PC-9 (cell line): ENCODE measurements at regions not wholly inside any gene's neighbourhood (a gene's known extent, or its start where the extent isn't known, plus 50 kb on each side); places are given as distances from the start of the nearest gene placed in this dataset.

Experiments used
- BruUV-seq: library from RNA; stranded (reverse); fragments of 400-500 nt; replicated peaks from 2 replicates; lab custom pipeline; 2021; lab: Mats Ljungman, UMichigan
- CTCF ChIA-PET: fragments of 300-600 bp; sonication (Branson Sonifier 250); formaldehyde crosslinking; loops from one replicate; lab custom pipeline; 2022; ENCODE audit warnings: antibody characterized with exemption; lab: Charles Lee
- POLR2A ChIA-PET: fragments of 300-600 bp; sonication (Branson Sonifier 250); formaldehyde crosslinking; loops from one replicate; lab custom pipeline; 2022; ENCODE audit warnings: antibody characterized with exemption; ENCODE audit not compliant: unreplicated experiment; lab: Charles Lee
- DNase-seq, 2 experiments: peaks; one replicate each; pipeline versions ENCODE4 v3.0.0 to v3.0.0-alpha.2; 2015 to 2022; ENCODE audit warnings: mixed read lengths in 1 of 2
- H2AFZ ChIP-seq: fragments of 200-600 bp; sonication (generic); 2 replicates; pipeline ENCODE4 v1.8.1; 2017; ENCODE audit warnings: antibody characterized with exemption
- H3F3A ChIP-seq: fragments of 200-600 bp; sonication (generic); 2 replicates; pipeline ENCODE4 v1.8.1; 2017; ENCODE audit warnings: antibody characterized with exemption, mild to moderate bottlenecking, low read depth; ENCODE audit not compliant: insufficient read depth
- H3K27ac ChIP-seq: fragments of 200-600 bp; sonication (generic); 2 replicates; pipeline ENCODE4 v1.6.1; 2016; ENCODE audit warnings: mixed run types
- H3K27me3 ChIP-seq: fragments of 200-600 bp; sonication (generic); 2 replicates; pipeline ENCODE4 v1.6.1; 2016; ENCODE audit warnings: low read depth, mixed run types; ENCODE audit not compliant: insufficient read depth
- H3K36me3 ChIP-seq: fragments of 200-600 bp; sonication (generic); 2 replicates; pipeline ENCODE4 v1.6.1; 2016; ENCODE audit warnings: low read depth, mixed run types
- H3K4me1 ChIP-seq: fragments of 200-600 bp; sonication (generic); replicated peaks from 2 replicates; pipeline ENCODE4 v1.6.1; 2016; ENCODE audit warnings: mixed run types; ENCODE audit not compliant: insufficient read depth
- H3K4me2 ChIP-seq: fragments of 200-600 bp; sonication (generic); 2 replicates; pipeline ENCODE4 v1.6.1; 2017; ENCODE audit warnings: mixed run types
- H3K4me3 ChIP-seq: fragments of 200-600 bp; sonication (generic); 2 replicates; pipeline ENCODE4 v1.6.1; 2016; ENCODE audit warnings: mixed run types
- H3K79me2 ChIP-seq: fragments of 200-600 bp; sonication (generic); 2 replicates; pipeline ENCODE4 v1.6.1; 2017; ENCODE audit warnings: low read depth, mixed run types
- H3K9me2 ChIP-seq: fragments of 200-600 bp; sonication (generic); 2 replicates; pipeline ENCODE4 v1.8.1; 2017; ENCODE audit warnings: mild to moderate bottlenecking; ENCODE audit not compliant: insufficient read depth
- H3K9me3 ChIP-seq: fragments of 200-600 bp; sonication (generic); 2 replicates; pipeline ENCODE4 v1.8.1; 2016; ENCODE audit warnings: low read depth; ENCODE audit not compliant: insufficient read depth
- H4K20me1 ChIP-seq: fragments of 200-600 bp; sonication (generic); 2 replicates; pipeline ENCODE4 v1.8.1; 2017; ENCODE audit not compliant: insufficient read depth
- EZH2 ChIP-seq: fragments of 200-600 bp; sonication (generic); IDR thresholded peaks from 2 replicates; pipeline ENCODE4 v1.8.0; 2017; ENCODE audit warnings: antibody characterized with exemption, low read depth
- intact Hi-C: fragments of 100-400 bp; cut with micrococcal nuclease; formaldehyde crosslinking; loops from one replicate; pipeline ENCODE4 v1.10.0; 2022; ENCODE audit not compliant: unreplicated experiment
- TF ChIP-seq, protein P1 (sequence below): fragments of 200-600 bp; sonication (generic); conservative IDR thresholded peaks from 2 replicates; pipeline ENCODE4 v1.6.1; 2017; ENCODE audit warnings: mixed run types, antibody characterized with exemption, mild to moderate bottlenecking, moderate library complexity

DNA sequence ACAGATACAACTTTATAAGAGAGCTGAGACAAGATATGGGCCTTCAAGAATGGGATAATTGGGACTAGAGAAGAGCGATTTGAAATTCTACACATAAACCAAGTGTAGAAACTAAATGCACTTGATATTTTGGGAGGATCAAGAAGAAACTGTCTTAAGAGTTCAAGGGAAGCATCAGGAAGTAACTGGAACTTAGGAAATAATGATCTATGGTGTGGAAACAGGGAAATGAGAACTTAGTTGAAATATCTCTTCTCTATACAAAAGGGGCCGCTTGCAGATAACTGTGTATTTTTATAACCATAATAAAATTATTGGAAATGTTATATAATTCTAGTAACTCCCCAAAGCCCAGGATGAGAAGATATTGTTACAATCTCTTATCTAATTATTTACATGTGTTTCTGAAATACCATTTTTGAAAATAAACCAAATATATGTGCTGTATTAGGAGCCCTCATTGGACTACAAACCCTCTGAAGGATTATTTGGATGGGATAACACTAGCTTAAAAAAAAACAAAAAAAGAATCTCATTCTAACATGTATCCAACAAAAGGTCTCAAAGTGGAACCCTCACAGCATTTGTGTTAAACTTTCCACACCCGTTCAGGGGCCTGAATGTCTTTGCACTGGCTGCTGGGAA, 84.7 kb upstream of the FLRT2 start:
- no peaks in the 10 kb centered on the region for H3K36me3 ChIP-seq
- H3K4me2 ChIP-seq: no peak overlapping the region
- DNase-seq: no peak
- H3K4me1 ChIP-seq: no peaks in the 10 kb centered on the region
- no peak overlapping the region for H3K27ac ChIP-seq
- H2AFZ ChIP-seq: no peak overlapping the region
- H3K4me3 ChIP-seq: no peak overlapping the region
- intact Hi-C loops: no loop called here
- TF ChIP-seq, protein P1, sequence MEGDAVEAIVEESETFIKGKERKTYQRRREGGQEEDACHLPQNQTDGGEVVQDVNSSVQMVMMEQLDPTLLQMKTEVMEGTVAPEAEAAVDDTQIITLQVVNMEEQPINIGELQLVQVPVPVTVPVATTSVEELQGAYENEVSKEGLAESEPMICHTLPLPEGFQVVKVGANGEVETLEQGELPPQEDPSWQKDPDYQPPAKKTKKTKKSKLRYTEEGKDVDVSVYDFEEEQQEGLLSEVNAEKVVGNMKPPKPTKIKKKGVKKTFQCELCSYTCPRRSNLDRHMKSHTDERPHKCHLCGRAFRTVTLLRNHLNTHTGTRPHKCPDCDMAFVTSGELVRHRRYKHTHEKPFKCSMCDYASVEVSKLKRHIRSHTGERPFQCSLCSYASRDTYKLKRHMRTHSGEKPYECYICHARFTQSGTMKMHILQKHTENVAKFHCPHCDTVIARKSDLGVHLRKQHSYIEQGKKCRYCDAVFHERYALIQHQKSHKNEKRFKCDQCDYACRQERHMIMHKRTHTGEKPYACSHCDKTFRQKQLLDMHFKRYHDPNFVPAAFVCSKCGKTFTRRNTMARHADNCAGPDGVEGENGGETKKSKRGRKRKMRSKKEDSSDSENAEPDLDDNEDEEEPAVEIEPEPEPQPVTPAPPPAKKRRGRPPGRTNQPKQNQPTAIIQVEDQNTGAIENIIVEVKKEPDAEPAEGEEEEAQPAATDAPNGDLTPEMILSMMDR: no peak
- no peak for TF ChIP-seq EZH2
- BruUV-seq: no TSS peak
- H4K20me1 ChIP-seq: no peaks in the 10 kb centered on the region
- ChIA-PET CTCF (no interaction called here), POLR2A (no interaction called here)
- no peaks in the 10 kb centered on the region for H3K27me3 ChIP-seq
- H3K9me2 ChIP-seq: no peaks in the 10 kb centered on the region
- no peaks in the 10 kb centered on the region for H3K9me3 ChIP-seq
- no peaks in the 10 kb centered on the region for H3F3A ChIP-seq
- H3K79me2 ChIP-seq: no peaks in the 10 kb centered on the region

DNA sequence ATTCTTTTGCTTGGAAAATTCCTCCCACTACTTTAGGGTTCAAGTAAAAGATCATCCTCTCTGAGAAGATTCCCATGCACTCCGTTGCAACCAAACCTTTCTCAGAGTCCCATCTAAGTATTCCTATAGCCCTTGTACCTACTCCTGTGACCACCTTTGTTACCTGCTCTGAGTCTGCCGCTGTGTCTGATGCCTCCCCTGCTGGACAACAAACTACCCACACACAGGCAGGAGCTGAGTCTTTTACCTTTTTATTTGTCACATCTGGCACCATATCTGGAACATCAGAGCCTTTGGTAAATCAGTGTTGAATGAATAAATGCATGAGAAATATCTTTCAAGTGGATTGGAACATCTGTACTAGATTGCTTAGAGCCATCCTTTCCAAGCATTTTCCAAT, 82.1 kb upstream of the FLRT2 start:
- H3K9me2 ChIP-seq: no peaks in the 10 kb centered on the region
- no peak for DNase-seq
- no TSS peak for BruUV-seq
- no peaks in the 10 kb centered on the region for H3K27me3 ChIP-seq
- ChIA-PET POLR2A (no interaction called here), CTCF (no interaction called here)
- no peaks in the 10 kb centered on the region for H3K9me3 ChIP-seq
- H3K4me1 ChIP-seq: no peaks in the 10 kb centered on the region
- no peaks in the 10 kb centered on the region for H3K36me3 ChIP-seq
- intact Hi-C loops: no loop called here
- no peaks in the 10 kb centered on the region for H3K79me2 ChIP-seq
- no peaks in the 10 kb centered on the region for H3F3A ChIP-seq
- H3K27ac ChIP-seq: no peak overlapping the region
- H2AFZ ChIP-seq: no peak overlapping the region
- H3K4me3 ChIP-seq: no peak overlapping the region
- no peak for TF ChIP-seq EZH2
- TF ChIP-seq, protein P1: no peak
- H4K20me1 ChIP-seq: no peaks in the 10 kb centered on the region
- no peak overlapping the region for H3K4me2 ChIP-seq

DNA sequence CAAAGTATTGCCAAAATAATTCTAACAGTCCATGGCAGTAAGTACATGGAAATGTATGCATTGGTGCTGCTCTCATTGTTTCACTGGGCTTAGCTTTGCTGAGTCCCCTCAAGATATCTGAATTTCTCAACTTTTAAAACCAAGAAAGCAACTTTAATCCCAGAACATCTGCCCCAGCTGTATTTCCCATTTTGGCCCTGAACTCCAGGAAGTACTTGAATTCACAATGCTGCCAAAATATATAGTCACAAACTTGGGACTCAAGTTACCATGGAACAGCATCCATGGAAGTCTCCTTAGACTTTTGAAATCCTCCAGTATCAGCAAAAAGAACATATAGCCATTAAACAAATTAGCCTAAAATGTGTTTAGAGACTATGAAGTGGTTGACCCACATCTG, 78.5 kb upstream of the FLRT2 start:
- CTCF ChIA-PET: no interaction called here
- BruUV-seq: no TSS peak
- no peak for DNase-seq

More for the DNA sequence above, 78.5 kb upstream of the FLRT2 start:
- Histone ChIP-seq H3K27me3 (no peaks in the 10 kb centered on the region), H3K4me2 (no peak overlapping the region), H3F3A (no peaks in the 10 kb centered on the region), H3K9me3 (no peaks in the 10 kb centered on the region), H4K20me1 (no peaks in the 10 kb centered on the region), H3K4me1 (no peaks in the 10 kb centered on the region), H3K79me2 (no peaks in the 10 kb centered on the region), H3K4me3 (no peak overlapping the region), H3K27ac (no peak overlapping the region), H2AFZ (no peak overlapping the region), H3K9me2 (no peaks in the 10 kb centered on the region), H3K36me3 (no peaks in the 10 kb centered on the region)
- intact Hi-C loops: no loop called here
- POLR2A ChIA-PET: no interaction called here
- no peak for TF ChIP-seq EZH2
- TF ChIP-seq, protein P1: no peak
